T1000 (cell line): ENCODE measurements at regions not wholly inside any gene's neighbourhood (a gene's known extent, or its start where the extent isn't known, plus 50 kb on each side); places are given as distances from the start of the nearest gene placed in this dataset.

Source experiments
- DNase-seq: peaks from one replicate; lab custom pipeline; 2025; ENCODE audit warnings: mixed read lengths; lab: John Stamatoyannopoulos, UW

- no peak for DNase-seq
These were observed 174.1 kb upstream of the GPR26 start for GRCh38 chr10:123492016-123492415.

- no peak for DNase-seq
These were observed 171.8 kb upstream of the GPR26 start for GRCh38 chr10:123494301-123494808.

- DNase-seq = no peak
These were observed 169.8 kb upstream of the GPR26 start for GRCh38 chr10:123496375-123496774.

GRCh38 chr10:123496996-123497660, 169.0 kb upstream of the GPR26 start:
- no peak for DNase-seq

- DNase-seq = no peak
These were observed 166.0 kb upstream of the GPR26 start for GRCh38 chr10:123500110-123500509.

GRCh38 chr10:123501148-123501547, 165.0 kb upstream of the GPR26 start:
- DNase-seq = no peak

GRCh38 chr10:123502983-123503382, 163.2 kb upstream of the GPR26 start:
- no peak for DNase-seq

- DNase-seq = no peak
These were observed 159.7 kb upstream of the GPR26 start for GRCh38 chr10:123506455-123506854.

- no peak for DNase-seq
These were observed 158.9 kb upstream of the GPR26 start for GRCh38 chr10:123507298-123507697.

GRCh38 chr10:123509338-123509737, 156.8 kb upstream of the GPR26 start:
- no peak for DNase-seq

- DNase-seq = no peak
These were observed 153.0 kb upstream of the GPR26 start for GRCh38 chr10:123512901-123513775.

- no peak for DNase-seq
These were observed 152.3 kb upstream of the GPR26 start for GRCh38 chr10:123513870-123514269.

- DNase-seq = no peak
These were observed 151.2 kb upstream of the GPR26 start for GRCh38 chr10:123514996-123515395.

- no peak for DNase-seq
These were observed 150.5 kb upstream of the GPR26 start for GRCh38 chr10:123515661-123516060.

GRCh38 chr10:123516291-123516690, 149.9 kb upstream of the GPR26 start:
- DNase-seq = no peak

GRCh38 chr10:123517426-123517825, 148.7 kb upstream of the GPR26 start:
- DNase-seq = no peak

GRCh38 chr10:123517901-123518300, 148.3 kb upstream of the GPR26 start:
- no peak for DNase-seq

- DNase-seq = no peak
These were observed 147.4 kb upstream of the GPR26 start for GRCh38 chr10:123518765-123519164.

- no peak for DNase-seq
These were observed 146.3 kb upstream of the GPR26 start for GRCh38 chr10:123519861-123520260.

GRCh38 chr10:123521076-123521475, 145.1 kb upstream of the GPR26 start:
- no peak for DNase-seq

- no peak for DNase-seq
These were observed 144.6 kb upstream of the GPR26 start for GRCh38 chr10:123521556-123521955.

GRCh38 chr10:123522702-123523312, 143.3 kb upstream of the GPR26 start:
- DNase-seq = no peak

- DNase-seq = no peak
These were observed 142.3 kb upstream of the GPR26 start for GRCh38 chr10:123523833-123524232.
